ENCODE measurements at regions not wholly inside any gene's neighbourhood (a gene's known extent, or its start where the extent isn't known, plus 50 kb on each side); places are given as distances from the start of the nearest gene placed in this dataset.
A peak's percentile ranks its signal among the peaks of the same experiment; 100 is the strongest.

DNA sequence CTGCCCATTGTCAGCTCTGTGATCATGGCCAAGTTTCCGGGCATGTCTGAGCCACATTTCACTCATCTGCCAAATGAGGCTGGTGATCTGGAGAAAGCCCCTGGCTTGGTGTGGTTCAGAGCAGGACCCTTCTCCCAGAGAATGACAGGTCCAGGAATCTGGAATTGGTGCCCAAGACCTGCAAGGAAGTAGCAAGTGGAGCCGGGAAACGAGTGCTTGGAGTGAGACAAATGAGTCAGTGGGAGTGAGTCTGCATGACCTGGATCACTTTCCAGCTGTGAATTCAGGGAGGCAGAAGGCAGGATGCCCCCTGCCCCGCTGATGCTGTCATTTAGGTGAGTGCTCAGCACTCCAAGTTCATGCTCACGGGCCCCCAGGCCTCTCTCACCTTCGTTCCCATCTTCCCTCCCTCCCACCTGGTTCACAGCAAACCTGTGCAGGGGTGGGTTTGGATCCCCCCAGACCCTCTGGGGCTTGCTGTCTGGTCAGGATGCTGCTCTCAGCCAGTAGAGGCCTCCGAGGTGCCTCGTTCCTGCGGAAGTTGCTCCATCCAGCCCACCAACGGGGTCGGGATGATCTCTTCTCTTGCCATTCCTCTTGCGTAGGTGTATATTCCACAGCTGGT lies 104.4 kb downstream of the INHBB start:
- no peaks in the 10 kb centered on the region for H3K79me2 ChIP-seq (ENCODE audit: low read length)
- DNase-seq = peak; percentile 20
- no peak overlapping the region for H3K4me2 ChIP-seq (ENCODE audit: low read length)
- H3K9me3 ChIP-seq (ENCODE audit: low read length) = no peaks in the 10 kb centered on the region
- H3K27me3 ChIP-seq (ENCODE audit: low read length) = no peaks in the 10 kb centered on the region
- H3K4me1 ChIP-seq (ENCODE audit: insufficient read depth, low read length) = peaks cover 17% of the 10 kb centered on the region
- no TSS peak for BruUV-seq (replicated peaks)
- H4K20me1 ChIP-seq (ENCODE audit: low read length) = no peaks in the 10 kb centered on the region
- H3K27ac ChIP-seq (ENCODE audit: low read length) = no peak overlapping the region
- no peak overlapping the region for H3K9ac ChIP-seq (ENCODE audit: low read length)
- no peak for TF ChIP-seq EZH2 (IDR thresholded peaks at IDR 0.05; ENCODE audit: low read length, unreplicated experiment)
- TF ChIP-seq EZH2phosphoT487 (IDR thresholded peaks at IDR 0.05; ENCODE audit: borderline replicate concordance, low read length) = no peak
- TF ChIP-seq CTCF (conservative IDR thresholded peaks at IDR 0.05; ENCODE audit: low read depth, low read length) = no peak
- H3F3A ChIP-seq (ENCODE audit: low read length, unreplicated experiment) = no peaks in the 10 kb centered on the region
- intact Hi-C loops (cut with micrococcal nuclease) = no loop called here
- no peaks in the 10 kb centered on the region for H3K36me3 ChIP-seq (ENCODE audit: low read depth, low read length)
- H3K4me3 ChIP-seq (ENCODE audit: low read length) = no peak overlapping the region
- ChIA-PET CTCF (no interaction called here), POLR2A (ENCODE audit: unreplicated experiment) (no interaction called here)
- no peak overlapping the region for H2AFZ ChIP-seq (ENCODE audit: low read length)
- no peak for ATAC-seq
- no peaks in the 10 kb centered on the region for H3K9me2 ChIP-seq (replicated peaks; ENCODE audit: low read length)

GRCh38 chr2:120451334-120451733 lies 105.4 kb downstream of the INHBB start:
- POLR2A ChIA-PET (ENCODE audit: unreplicated experiment) = no interaction called here

More at GRCh38 chr2:120451334-120451733, 105.4 kb downstream of the INHBB start:
- Histone ChIP-seq H3F3A (ENCODE audit: low read length, unreplicated experiment) (no peaks in the 10 kb centered on the region), H3K9ac (ENCODE audit: low read length) (no peak overlapping the region), H3K79me2 (ENCODE audit: low read length) (no peaks in the 10 kb centered on the region), H3K9me2 (replicated peaks; ENCODE audit: low read length) (no peaks in the 10 kb centered on the region), H3K4me1 (ENCODE audit: insufficient read depth, low read length) (peaks cover 18% of the 10 kb centered on the region), H3K27me3 (ENCODE audit: low read length) (no peaks in the 10 kb centered on the region), H3K36me3 (ENCODE audit: low read depth, low read length) (no peaks in the 10 kb centered on the region), H4K20me1 (ENCODE audit: low read length) (no peaks in the 10 kb centered on the region), H3K9me3 (ENCODE audit: low read length) (no peaks in the 10 kb centered on the region), H2AFZ (ENCODE audit: low read length) (no peak overlapping the region), H3K27ac (ENCODE audit: low read length) (no peak overlapping the region), H3K4me3 (ENCODE audit: low read length) (no peak overlapping the region), H3K4me2 (ENCODE audit: low read length) (no peak overlapping the region)
- TF ChIP-seq CTCF (conservative IDR thresholded peaks at IDR 0.05; ENCODE audit: low read depth, low read length) (no peak), EZH2phosphoT487 (IDR thresholded peaks at IDR 0.05; ENCODE audit: borderline replicate concordance, low read length) (no peak), EZH2 (IDR thresholded peaks at IDR 0.05; ENCODE audit: low read length, unreplicated experiment) (no peak)
- intact Hi-C loops (cut with micrococcal nuclease) = no loop called here
- CTCF ChIA-PET = no interaction called here
- DNase-seq (no peak), ATAC-seq (no peak)
- BruUV-seq (replicated peaks) = no TSS peak

All from PC-3 (cell line).